Stimulated activated naive CD4-positive, alpha-beta T cell treated with Interleukin-2 at 50 U/mL for 16 hours (primary cell): ENCODE measurements at regions not wholly inside any gene's neighbourhood (a gene's known extent, or its start where the extent isn't known, plus 50 kb on each side); places are given as distances from the start of the nearest gene placed in this dataset.
"Not testable (repeated sequence)": the region's sequence is repeated elsewhere in the genome, so short reads cannot be mapped to it uniquely, and the experiment has no call there.

Experiments used
- DNase-seq: peaks from one replicate; lab custom pipeline; 2025; lab: John Stamatoyannopoulos, UW

DNA sequence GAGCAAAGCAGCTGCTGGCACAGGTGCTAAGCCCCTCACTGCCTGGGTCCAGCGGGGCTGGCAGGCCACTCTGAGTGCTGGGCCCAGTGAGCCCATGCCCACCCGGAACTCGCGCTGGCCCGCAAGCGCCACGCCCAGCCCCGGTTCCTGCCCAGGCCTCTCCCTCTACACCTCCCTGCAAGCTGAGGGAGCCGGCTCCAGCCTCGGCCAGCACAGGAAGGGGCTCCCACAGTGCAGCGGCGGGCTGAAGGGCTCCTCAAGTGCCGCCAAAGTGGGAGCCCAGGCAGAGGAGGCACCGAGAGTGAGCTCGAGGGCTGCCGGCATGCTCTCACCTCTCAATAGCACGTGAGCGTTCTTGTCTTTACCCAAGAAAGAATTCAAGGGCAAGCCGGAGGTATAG, 219.5 kb upstream of the FRG2C start:
- DNase-seq = not testable (repeated sequence)

DNA sequence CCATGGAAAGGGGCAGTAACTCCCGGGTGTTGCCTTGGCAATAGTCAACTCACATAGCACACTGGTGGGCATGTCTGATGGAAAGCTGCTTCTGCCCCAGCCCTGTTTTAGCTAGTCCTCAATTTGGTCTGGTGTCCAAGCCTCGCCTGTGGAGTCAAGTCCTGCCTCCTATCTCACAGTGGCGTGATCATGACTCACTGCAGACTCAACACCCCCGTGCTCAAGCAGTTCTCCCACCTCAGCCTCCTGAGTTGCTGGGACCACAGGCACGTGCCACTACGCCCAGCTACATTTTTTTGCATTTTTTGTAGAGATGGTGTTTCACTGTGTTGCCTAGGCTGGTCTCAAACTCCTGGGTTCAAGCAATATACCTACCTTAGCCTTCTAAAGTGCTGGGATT, 218.9 kb upstream of the FRG2C start:
- not testable (repeated sequence) for DNase-seq

DNA sequence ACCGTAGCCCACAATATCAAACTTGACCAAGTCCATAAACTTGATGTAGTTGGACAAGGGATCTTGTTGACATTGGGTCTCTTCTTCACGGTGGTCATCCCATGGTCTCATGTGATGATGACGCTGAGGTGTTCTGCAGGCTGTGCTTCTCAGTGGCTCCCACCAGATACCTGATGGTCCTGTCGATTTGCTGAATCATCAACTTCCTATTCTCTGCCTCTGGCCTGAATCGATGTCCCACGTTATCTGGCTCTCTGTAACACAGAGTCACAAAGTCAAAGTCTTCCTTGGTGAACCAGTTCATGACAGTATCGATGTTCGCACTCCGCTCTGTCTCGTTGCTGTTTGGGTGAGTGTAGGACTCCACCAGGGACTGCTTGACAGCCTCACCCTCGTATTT, 217.2 kb upstream of the FRG2C start:
- DNase-seq = not testable (repeated sequence)

DNA sequence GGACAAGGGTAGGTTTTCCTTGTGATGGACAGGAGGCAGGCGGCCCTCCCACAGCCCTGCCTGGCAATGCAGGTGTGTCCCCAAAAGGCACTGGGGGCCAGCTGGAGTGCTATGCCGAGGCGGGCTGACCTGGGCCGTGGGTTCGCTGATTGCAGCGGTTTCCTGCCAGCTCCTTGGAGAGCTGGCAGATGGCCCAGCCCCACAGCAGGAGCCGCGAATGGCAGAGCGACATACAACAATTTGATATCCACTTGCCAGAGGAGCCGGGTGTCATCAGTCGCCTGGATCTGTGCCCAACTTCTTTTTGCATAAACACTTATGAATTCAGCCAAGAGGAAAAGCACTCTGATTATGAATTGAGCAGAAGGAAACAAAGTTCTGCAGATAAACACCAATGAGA, 210.8 kb upstream of the FRG2C start:
- DNase-seq = not testable (repeated sequence)

DNA sequence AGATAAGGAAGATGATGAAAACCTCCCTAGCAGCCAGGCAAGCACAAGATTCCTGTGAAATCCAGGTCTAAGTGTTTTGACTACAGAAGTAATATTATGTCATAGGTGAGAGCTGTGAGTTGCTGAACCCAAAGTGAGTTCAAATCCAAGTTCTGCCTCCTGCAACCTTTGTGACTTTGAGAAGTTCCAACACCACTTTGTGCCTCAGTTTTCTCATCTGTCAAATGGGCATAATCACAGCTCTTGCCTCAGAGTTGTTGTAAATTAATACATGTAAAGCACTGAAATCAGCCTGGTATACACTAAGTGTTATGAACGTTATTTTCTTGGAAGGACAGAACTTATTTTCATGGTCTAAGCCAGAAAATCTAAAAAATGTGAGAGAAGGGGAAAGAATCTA, 210.3 kb upstream of the FRG2C start:
- DNase-seq = not testable (repeated sequence)

DNA sequence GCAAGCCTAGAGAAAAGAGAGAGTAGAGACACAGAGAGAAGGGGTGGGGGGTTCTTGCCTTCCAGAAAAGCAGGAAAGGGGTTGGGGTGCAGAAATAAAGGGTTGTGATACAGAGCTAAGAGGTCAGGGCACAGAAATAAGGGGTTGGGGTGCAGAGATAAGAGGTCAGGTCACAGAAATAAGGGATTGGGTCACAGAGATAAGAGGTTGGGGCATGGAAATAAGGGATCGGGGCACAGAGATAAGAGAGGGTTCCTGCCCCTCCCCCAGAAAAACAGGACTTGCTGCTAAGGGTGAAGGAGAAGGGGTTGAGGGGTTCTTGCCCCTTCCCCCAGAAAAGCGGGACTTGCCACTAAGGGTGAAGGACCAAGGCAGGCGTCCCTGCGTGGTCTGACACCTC, 189.6 kb upstream of the FRG2C start:
- not testable (repeated sequence) for DNase-seq

DNA sequence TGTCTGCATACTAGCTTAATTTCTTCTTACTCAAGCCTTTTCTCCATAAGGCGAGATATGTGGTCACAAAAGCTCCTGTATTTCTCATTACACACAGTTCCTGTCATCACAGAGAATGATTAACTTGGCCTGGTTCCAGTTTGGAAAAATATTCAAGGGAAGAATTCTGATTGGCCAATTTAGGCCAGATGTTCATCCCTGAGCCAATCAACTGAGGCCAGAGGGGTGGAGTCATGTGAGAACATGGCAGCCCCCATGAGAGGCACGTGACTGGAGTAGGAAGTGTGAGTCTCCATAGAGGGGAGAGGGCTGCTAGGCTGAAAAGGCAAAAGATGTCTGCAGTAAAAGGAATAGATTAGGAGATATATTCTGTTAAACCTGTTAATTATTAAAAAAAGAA, 167.5 kb upstream of the FRG2C start:
- DNase-seq = not testable (repeated sequence)

DNA sequence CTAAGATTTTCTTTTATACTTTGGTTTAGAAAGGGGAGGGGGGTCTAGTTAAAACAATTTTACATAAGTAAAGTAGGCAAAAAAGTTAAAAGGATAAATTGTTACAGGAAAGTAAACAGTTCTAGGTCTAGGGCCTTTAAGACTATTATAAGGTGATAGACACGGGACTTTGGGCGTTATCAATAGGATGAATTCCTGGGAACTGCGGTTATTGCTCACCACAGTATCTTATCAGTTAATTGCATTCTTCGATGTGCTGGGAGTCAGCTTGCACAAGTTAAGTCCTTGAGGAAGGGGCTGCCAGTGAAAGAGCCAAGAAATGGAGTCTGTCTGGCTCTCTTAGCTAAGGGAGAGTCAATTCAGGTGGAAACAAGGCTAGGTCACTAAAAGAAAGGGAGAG, 163.8 kb upstream of the FRG2C start:
- DNase-seq = not testable (repeated sequence)

DNA sequence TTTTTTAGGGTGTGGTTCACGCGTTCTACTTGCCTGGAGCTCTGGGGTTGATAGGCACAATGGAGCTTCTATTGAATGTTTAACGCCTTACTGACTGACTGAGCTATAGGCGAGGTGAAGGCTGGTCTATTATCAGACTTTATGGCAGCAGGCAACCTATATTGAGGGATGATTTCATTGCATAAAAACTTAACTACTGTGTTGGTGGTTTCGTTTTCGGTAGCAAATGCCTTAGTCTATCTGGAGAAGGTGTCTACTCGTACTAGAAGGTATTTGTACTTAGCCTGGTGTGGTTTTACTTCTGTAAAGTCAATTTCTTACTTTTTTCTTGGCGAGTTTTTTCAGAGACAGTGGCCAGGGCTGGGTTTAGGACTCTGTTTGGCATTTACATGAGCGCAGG, 162.0 kb upstream of the FRG2C start:
- DNase-seq = not testable (repeated sequence)

DNA sequence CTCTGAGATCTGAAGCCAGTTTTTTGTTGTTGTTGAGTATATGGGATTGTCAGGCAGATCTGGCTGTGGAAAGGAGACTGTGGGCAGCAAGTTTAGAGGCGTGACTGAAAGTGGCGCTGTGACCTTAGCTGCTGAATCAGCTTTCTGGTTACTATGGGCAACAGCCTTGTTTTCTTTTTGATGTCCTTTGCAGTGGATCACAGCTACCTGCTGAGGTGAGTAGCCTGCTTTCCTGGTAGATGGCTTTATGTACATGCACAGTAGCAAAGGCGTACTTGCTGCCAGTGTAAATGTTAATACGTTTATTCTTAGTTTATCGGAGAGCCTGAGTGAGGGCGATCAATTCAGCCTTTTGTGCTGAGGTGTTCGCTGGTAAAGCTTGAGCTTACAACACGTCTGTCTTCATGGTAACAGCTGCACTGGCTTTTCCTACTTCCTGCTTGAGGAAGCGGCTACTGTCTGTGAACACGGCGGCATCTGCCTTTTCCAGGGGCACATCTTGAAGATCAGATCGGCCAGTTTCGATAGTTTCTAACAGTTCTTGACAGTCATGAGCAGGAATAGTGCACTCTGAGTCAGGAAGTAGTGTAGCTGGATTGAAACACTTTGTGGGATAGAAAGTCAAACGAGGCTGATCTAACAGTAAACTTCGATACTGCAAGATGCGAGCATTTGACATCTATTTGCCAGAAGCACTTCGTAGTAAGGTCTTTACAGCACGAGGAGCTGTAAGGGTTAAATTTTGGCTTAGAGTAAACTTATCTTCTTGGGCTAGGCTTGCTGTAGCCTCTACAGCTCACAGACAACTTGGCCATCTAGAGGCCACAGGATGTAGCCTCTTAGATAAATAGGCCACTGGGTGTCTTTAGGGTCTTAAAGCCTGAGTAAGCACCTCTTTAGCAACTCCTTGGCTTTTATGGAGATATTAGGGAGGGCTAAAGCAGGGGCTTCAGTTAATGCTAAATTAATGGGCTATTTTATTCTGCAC, 161.1 kb upstream of the FRG2C start:
- not testable (repeated sequence) for DNase-seq

DNA sequence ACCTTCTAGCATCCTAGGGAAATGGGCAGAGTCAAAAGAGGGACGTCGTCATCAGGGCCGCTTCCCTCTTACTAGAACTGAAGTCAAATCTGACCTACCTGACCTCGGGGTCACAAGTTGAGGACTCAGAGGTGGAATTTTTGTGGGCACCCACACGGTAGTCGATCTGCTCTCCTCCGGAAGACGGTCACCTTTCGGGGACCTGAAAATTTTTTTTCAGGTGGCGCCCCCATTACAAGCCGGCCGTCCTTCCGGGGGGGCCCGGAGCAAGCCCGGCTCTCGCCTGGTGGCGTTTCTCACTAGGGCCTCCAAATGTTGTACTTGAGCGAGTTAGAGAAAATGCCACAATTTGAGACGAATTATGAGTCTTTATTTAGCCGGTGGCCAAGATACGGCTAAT, 157.5 kb upstream of the FRG2C start:
- DNase-seq = no peak

DNA sequence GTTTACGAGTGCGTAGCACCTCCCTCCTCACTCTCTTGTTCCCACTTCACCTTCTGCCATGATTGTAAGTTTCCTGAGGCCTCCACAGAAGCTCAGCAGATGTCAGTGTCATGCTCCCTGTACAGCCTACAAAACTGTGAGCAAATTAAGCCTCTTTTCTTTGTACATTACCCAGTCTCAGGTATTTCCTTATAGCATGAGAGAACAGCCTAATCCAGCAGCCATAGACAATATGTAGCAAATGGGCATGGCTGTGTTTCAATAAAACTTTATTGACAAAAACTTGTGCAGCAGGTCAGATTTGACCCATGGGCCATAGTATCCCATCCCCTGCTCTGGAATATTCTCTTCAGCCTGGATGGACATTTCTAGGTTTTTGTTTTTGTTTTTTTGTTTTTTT, 156.2 kb upstream of the FRG2C start:
- DNase-seq = not testable (repeated sequence)

DNA sequence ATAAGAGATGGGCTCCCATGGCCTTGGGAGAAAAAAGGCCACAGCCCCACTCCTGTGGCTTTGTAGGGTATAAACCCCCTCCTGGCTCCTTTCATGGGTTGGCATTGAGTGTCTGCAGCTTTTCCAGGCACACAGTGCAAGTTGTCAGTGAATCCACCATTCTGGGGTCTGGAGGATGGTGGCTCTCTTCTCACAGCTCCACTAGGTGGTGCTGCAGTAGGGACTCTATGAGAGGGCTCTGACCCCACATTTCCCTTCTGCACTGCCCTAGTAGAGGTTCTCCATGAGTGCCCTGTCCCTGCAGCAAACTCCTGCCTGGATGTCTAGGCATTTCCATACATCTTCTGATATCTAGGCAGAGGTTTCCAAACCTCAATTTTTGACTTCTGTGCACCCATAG, 136.5 kb upstream of the FRG2C start:
- DNase-seq = not testable (repeated sequence)

DNA sequence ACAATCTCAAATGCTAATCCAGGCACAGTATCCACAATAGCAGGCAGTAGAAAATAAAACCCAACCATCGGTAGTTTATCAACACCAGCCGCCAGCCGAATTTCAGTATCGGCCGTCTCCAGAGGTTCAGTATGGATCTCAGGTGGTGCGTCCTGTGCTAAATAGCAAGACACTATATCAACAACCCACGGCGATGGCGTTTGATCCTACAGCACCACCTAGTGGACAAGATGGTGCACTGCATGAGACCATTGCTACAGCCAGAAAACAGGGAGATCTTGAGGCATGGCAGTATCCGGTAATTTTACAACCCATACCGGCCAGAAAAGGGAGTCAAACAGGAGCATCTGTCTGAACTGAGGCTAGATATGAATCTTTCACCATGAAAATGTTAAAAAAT, 112.0 kb upstream of the FRG2C start:
- not testable (repeated sequence) for DNase-seq

DNA sequence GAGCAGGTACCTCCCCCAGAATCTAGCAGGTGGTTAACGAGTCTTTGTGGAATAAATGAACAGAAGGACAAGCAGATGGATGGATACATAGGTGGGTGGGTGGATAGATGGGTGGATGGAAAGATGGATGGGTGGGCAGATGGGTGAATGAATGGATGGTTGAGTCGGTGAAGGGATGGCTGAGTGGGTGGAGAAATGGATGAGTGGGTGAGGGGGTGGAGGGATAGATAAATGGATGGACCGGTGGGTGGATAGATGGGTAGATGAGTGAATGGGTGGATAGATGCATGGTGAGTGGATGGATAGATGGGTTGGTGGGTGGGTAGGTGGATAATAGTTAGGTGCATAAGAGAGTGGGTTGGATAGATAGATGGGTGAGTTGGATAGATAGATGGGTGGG, 99.7 kb upstream of the FRG2C start:
- not testable (repeated sequence) for DNase-seq

DNA sequence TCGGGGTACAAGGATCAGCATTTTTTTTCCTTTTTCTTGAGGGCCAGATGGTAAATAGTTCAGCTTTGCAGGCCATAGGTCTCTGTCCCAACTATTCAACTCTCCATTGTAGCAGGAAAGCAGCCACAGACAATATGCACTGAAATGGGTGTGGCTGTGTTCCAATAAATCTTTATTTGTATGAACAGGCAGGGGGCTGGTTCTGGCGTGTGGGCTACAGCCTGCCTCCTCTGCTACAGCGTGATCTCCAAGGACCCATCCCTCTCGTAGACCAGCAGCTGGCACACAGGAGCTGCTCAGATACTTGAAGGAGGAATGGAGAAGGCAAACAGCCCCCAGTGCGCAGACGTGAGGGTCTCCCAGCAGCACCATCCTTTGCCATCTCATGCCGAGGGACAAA, 91.8 kb upstream of the FRG2C start:
- DNase-seq = not testable (repeated sequence)

DNA sequence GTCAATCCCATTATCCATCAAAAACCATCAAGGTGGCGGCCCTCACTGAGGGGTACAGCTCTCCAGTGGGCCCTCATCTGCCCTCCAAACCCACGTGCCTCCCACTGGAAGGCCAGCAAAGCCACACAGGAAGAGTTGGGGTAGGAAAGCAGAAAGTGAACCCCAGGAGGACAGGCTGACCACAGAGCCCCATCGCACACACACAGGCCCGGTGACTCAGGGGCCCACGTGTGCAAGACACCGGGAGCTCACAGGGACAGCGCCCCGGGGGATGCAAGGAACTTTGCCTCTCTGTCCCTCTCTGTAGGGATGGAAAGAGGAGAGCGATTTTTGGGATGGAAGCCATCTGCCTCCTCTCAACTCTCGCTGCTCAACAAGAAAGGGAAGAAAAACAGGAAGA, 85.0 kb upstream of the FRG2C start:
- not testable (repeated sequence) for DNase-seq

DNA sequence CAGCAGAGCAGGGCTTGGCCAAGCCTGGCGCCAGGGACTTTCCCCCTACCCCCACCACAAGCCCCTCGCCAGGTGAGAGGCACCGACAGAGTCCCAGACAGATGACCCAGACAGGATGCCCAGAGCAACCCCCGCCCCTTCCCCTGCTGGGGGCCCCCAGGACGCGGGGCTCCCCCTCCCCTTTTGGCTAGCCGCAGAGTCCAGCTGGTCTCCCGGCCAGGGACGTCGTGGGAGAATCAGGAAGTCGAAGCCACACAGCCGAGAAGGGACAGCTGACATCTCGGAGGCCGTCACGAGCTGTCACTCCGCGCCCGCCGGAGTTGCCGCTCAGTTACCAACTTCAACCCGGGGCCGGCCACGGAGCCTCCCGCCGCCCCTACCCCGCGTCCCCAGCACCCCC, 84.6 kb upstream of the FRG2C start:
- not testable (repeated sequence) for DNase-seq

DNA sequence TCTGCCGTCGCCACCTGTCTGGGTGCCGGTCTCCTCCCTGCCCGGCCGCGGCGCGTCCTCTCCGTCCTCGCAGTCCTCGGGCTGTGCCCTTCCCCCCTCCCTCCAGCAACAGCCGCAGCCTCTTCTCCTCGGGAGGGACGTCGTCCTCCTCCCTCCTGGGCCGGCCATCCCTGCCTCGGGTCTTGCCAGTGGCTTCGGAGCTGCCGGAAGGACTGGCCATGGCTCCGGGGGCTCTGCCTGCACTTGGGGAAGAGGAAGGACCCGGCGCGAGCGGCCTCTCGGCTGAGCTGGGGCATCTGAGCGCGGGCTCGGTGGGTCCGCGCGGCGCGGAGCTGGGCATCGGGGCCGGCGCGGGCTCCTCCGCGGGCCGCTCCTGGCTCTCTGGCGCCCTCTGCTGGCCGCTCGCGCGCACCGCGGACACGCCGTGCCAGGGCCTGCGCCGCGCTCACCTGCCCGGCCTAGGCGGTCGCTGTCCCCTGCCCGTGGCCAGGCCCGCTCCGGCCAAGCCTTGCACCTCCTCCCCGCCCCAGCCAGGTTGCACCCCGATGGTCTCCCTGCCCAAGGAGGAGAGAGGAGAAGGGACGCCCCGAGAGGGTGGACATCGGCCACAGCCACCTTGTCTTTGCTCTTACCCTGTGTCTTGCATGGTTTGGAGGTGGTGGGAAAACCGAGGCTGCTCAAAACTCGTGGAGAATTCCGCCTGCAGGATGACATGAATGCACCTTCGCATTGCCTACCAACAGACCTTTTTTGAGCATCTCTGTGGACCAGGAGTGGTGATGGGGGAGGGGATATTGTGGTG, 83.9 kb upstream of the FRG2C start:
- DNase-seq = peak; percentile 7

DNA sequence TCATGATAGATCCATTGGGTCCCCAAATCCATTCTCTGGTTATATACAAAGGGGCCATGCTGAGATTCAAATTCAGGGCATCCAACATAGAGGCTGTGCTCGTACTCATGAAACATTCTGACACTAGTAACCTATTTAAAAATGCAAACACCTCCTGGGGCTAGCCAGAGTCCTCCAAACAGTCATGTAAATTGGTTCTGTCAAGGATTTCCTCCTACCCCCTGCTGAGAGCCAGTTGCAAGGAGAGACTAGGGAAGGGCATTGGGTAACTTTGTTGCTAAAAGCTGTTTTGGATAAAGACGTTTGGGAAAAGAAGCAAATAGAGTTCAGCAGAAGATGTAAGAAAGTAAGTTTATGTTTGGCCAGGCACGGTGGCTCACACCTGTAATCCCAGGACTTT, 81.6 kb upstream of the FRG2C start:
- DNase-seq = not testable (repeated sequence)

DNA sequence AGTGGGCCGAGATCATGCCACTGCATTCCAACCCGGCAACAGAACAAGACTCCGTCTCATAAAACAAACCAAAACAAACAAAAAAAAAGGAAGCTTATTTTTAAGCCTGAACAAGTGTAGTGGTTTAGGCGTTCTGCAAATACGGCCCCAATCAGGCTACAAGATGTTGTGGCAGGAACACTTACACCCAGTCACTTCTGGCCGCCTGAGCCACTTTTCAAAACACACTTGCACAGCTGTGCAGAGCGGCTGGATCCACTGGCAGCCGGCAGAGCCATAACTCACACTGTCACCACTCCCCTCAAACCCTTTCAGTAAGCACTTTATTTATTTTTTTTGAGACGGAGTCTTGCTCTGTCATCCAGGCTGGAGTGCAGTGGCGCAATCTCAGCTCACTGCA, 81.0 kb upstream of the FRG2C start:
- not testable (repeated sequence) for DNase-seq

DNA sequence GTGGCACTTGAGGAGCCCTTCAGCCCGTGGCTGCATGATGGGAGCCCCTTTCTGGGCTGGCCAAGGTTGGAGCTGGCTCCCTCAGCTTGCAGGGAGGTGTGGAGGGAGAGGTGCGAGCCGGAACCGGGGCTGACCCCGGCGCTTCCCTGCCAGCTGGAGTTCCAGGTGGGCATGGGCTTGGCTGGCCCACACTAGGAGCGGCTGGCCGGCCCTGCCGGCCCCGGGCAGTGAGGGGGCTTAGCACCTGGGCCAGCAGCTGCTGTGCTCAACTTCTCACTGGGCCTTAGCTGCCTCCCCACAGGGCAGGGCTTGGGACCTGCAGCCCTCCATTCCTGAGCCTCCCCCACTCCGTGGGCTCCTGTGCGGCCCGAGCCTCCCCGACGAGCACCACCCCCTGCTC, 76.4 kb upstream of the FRG2C start:
- not testable (repeated sequence) for DNase-seq

DNA sequence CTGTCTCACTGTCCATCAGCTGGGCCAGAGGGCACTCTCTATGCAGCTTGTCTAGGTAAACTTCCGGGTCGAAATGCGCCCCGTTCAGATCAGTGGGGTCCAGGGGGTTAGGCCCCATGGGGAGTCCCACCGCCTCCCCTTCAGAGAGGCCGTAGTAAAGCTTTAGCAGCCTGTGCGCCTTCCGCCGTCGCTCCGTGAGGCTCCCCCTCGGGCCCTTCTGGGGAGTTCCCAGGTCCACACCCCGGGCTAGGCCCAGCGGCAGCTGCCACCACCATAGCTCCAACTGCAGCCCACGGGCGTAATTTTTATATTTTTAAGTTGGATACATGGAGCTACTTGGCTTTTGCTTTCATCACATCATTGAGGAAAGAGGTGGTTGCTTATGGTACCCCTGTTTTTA, 73.7 kb upstream of the FRG2C start:
- not testable (repeated sequence) for DNase-seq
